GM19452 (cell line): ENCODE measurements at regions not wholly inside any gene's neighbourhood (a gene's known extent, or its start where the extent isn't known, plus 50 kb on each side); places are given as distances from the start of the nearest gene placed in this dataset.
A peak's percentile ranks its signal among the peaks of the same experiment; 100 is the strongest.
"Not testable (repeated sequence)": the region's sequence is repeated elsewhere in the genome, so short reads cannot be mapped to it uniquely, and the experiment has no call there.

Experiments
- ATAC-seq: cut with Tn5 transposase; IDR thresholded peaks from one replicate; pipeline ENCODE4 v1.9.1; 2021; ENCODE audit not compliant: unreplicated experiment

DNA sequence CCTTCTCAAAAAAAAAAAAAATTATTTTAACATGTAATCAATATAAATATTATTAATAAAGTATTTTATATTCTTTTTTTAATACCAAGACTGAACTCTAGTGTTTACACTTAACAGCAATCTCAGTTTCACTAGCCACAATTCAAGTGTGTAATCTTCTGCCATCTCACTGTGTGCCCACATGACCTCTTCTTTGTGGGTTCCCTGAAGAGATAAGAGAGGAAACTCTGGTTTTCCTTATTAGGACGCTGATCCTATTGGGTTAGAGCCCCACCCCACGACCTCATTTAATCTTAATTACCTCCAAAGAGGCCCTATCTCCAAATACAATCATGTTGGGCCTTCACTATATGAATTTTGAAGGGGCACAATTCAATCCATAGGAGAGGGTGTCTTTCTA is 177.6 kb downstream of the STK31 start:
- no peak for ATAC-seq

DNA sequence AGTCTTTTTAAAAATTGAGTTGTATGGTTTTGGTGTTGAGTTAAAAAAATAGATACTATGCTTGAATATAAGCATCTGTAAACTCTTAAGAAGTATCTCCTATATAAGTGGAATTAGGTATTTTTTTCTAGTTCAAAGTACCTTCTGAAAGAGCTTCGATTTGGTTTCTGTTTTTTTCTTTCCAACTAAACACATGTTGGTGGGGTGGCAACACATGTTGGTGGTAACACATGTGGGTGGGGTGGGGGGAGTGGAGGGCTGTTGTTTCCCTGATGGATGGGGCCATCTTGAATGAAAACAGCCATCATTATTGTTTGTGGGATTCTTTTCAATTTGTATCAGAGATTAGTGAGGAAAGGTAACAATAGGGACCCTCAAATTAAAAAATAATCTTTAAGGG is 178.9 kb downstream of the STK31 start:
- no peak for ATAC-seq

DNA sequence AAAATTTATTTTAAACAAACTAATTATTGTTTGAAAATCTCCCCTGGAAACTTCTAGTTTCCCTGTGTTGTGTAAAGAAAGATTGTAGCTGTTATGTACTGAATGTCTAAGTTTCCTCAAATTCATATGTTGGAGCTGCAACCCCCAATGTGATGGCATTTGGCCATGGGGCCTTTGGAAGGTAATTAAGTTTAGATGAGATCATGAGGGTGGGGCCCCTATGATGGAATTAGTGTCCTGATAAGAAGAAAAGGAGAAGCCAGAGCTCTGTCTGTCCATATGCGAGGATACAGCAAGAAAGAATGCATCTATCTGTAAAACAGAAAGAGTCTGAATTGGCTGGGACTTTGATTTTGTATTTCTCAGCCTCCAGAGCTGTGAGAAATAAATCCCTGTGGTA is 179.5 kb downstream of the STK31 start:
- ATAC-seq: no peak

DNA sequence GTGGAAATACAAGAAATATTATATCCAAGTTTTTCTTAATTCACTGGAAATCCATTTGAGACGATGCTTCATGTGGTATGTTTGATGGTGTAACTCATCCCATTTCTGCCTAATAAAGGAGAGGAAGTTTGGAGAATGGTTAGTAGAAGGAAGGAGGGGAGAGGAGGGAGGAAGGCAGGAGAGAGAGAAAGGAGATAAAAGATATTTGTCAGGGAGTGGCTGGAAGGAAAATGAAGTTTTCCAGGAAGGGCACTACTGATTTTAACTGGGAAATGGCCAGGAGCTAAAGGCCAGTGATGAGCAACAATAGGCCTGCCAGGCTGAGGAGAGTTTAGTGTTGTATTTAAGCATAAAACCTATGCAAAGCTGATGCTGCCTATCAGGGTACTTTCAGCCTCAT is 182.0 kb downstream of the STK31 start:
- no peak for ATAC-seq

DNA sequence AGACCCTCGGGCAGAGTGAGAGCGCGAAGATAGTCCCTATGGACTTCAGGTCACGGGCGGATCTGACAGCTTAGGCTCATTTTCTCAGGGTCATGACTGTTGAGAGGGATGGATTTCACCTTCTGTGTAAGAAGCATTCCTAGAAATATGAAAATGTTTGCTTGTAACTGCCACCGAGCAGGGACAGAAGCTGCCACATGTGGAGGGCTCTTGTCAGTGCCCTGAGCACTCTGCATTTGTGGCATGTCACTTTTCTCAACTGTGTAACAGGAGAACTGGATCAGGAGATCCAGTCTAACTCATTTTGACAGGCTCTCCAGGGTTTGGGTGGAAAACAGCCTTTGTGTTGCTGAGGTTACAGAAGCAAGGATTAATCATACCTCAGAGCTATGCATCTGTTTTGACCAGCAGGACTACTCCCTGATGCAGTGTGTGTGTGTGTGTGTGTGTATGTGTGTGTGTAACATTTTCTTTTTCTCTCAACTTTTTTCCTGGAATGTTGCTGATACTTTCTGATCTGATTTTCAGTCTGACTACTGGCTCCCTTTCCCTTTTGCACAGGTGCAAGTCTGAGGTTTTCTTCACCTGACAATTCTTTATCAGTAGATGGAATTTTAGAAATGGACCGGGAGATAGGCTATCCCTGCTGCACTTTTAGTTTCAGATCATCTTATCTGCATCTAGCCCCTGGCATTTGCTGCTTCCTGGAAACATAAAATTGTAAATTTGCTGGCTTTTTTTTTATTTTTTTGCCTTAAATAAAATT is 183.3 kb downstream of the STK31 start:
- no peak for ATAC-seq

DNA sequence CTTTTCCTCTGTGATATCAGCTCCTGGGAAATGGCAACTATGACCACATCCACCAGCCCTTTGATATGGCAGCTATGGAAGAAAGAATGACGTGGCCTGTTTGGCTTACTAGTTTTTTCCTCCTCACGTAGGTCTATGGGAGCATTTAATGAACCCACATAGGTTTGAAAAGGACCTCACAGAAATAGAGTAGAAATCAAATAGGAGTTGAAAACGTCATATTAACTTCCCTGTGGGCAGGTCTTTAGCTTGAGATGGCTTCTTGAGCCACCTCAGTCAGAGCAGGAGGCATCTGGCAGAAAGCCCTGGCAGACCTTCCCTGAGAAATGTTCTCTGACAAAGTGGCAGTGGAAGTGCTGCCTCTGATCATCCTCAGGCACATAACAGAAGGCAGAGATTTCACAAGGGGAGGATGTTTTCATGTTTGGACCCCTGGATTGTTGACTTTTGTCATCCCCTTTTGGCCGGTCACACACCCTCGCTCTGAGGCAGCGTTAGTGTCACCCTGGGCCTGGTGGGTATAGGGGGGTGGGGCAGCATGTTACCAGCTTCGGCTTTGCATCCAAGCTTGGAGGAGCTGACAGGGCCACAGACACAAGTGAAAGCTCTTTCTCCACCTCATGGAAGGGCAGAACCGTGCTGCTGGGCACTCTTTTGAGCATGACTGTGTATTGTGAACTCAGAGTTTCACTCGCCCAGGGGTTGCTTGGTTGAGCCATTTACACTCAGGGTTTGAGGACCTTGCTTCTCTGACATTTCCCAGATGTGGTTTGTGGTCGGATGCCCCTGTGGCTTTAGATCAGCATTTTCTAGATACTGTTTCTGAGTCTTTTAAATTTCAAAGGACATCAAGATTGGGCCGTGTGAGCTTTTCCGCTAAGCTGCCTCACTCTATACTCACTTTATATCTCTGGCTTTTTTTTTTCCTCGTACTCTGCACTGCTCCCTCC is 184.2 kb downstream of the STK31 start:
- ATAC-seq: peak; percentile 74

DNA sequence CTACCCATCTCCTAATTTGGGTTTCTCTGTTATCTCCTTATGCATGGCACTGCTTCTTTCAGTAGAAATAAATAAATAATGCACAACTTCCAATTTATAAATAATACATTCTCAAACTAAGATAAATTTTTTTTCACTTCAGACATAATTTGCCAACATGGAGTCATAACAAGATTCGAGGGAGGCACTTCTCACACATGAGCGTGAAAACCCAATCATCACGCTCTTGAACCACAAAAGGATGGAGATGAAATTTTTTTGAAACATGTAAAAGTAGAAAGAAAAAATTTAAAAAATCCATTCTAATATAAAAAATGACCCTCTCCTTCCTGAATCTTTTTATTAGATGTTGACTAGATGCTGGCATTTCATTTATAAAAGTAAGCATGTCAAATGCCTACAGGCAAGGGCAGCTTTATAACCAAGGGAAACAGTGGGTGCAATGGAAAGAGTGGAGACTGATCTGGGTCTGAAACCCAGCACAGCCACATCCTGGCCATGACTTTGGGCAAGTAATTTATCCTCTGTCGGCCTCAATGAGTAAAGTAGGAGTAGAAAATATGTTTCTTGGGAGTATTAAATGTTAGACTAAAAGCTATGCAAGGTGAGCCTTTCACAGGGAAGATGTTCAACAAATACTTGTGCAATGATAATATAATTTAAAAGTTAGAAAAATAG is 185.0 kb downstream of the STK31 start:
- ATAC-seq: no peak

DNA sequence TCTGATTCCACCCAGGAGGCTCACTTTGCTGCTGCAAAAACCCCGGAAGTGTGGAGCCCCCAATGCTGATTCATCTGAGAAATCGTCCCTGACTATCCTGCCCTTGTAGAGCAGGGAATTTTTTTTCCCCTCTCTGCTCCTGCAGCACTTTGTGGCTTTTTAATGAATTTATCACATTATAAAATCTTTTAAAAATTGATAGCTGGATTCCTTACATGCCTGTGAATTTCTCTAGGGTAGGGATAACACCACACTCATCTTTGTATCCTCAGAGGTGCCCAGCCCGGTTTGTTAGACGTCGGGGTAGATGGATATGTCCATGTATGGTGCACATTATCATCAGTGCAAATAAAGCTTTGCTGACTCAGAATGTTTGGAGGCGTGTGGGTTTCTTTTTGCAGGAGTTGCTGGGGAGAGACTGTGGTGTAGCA is 185.7 kb downstream of the STK31 start:
- ATAC-seq: no peak

DNA sequence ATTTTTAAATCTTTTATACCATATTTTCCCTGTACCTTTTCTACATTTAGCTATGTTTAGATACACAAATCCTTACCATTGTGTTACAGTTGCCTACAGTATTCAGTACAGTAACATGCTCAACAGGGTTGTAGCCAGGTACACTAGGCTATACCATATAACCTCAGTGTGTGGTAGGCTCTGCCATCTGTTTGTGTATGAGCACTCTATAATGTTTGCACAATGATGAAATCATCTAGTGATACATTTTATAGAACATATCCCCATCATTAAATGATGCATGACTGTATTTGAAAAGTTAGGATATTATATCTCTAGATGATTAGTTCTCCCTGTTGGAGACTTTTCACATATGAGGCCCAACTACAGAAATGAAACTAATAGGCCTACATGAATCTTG is 188.6 kb downstream of the STK31 start:
- no peak for ATAC-seq

DNA sequence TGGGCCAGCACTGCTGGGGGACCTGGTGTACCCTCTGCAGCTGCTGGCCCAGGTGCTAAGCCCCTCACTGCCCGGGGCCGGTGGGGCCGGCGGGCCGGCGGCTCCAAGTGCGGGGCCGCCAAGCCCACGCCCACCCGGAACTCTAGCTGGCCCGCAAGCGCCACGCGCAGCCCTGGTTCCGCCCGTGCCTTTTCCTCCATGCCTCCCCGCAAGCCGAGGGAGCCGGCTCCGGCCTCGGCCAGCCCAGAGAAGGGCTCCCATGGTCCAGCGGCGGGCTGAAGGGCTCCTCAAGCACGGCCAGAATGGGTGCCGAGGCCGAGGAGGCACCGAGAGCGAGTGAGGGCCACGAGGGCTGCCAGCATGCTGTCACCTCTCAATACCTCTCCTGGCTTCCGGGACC is 194.9 kb downstream of the STK31 start:
- not testable (repeated sequence) for ATAC-seq

DNA sequence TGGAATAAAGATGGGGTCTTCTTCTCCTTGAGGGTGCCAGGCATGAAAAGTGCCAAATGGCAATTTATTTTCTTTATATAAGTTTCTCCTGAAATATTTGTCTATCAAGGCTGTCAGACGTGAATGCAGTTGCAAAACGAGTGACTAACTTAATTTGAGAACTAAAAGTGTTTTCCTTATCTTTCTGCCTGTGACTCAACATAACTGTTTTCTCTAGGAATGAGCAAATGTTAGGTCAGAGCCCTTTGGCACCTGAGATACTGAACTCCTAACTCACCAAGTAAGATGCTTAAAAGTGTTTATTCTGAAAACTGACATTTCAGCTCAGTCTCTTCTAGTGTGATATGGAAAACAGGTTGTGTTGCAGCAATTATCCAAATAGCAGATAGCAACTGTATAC is 197.0 kb downstream of the STK31 start:
- no peak for ATAC-seq

DNA sequence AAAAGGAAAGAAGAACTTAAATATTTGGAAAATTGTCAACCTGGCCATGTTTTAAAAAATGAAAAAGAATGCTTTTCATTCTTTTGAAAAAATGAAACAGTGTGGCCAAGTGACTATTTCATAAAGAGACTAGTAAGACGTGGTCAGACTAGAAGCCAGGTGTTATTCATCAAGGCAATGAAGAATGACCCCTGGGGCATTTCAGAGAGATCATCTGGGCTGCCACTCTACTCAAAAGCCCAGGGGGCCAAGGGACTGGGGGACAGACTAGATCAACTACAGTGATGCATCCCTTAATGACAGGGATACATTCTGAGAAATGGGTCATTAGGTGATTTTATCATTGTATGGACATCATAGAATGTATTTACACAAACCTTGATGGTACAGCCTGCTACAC is 199.4 kb downstream of the STK31 start:
- ATAC-seq: no peak

DNA sequence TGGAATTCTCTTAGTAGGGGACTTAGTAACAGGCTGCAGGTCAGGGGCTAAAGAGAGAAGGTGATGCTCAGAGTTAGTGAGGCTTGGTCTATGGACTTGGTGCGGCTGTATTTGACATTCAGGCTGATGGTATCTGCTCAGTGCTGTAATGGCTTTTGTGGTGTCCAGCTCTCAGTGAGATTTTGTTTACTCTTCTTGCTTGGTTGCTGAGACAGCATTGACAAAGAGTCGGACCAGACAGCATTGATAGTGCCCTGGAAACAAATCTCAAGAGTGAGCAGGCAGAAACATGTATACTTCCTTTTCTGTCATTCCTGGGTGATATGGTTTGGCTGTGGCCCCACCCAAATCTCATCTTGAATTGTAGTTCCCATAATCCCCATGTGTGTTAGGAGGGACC is 202.0 kb downstream of the STK31 start:
- ATAC-seq: no peak

DNA sequence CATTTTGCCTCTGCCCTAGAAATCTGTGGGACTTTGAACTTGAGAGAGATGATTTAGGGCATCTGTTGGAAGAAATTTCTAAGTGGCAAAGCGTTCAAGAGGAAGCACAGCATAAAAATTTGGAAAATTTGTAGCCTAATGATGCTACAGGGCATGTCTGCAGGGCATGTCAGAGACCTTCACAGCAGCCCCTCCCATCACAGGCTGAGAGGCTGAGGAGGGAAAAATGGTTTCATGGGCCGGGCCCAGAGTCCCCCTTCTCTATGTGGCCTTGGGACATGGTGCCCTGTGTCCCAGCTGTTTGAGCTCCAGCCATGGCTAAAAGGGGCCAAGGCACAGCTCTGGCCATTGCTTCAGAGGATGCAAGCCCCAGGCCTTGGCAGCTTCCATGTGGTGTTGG is 203.0 kb downstream of the STK31 start:
- no peak for ATAC-seq

DNA sequence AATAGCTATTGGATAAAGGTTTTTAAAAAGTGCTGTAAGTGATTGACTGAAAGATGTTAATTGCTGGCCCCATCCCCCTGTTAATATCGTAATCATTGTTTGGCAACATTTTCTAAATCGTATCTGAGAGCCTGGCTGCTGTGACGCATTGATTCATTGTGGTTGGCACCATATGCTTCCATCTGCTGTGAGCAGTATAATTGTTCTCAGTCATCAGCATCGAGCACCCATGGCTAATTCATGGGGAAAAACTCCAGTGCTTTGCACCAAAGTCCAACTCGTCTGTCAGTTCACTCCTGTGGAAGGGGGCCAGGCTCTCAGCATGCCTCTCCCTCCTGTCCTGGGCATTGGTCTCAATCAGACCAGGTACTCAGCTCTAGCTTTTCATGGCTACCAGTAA is 205.2 kb downstream of the STK31 start:
- ATAC-seq: no peak

DNA sequence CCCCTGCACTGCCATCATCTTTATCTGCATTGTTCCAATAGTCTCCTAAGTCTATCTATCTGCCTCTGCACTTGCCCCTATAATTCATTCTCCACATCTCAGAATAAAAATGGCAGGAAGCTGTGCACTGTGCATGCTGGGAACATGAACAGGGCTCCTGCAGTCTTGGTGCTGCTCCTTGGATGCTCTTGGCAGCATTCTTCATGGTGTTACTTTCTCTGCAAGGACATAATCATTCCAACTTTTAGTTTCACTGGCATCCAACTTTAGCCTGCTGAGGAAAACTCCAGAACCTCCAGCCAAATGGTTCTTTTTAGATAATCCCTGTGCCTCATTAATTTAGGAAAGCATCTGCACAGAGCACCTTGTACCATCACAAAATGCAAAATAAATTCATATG is 208.3 kb downstream of the STK31 start:
- ATAC-seq: no peak

DNA sequence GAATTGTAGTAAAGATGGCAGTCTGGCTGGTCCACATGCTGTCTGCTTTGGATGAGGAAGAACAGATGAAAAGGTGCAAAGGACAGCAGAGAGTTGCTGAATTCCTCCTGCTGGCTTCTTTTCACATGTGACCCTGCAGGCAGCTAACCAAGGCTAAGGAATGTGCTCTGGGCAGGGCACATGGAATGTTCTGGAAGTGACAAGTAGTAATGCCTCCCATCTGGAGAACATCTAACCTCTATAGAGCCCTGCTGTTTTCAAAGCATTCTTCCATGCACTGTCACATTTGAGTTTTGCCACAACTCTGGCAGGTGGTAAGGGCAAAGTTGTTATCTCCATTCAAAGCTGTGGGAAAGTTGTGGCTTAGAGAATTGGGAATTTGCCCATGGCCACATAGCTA is 208.8 kb downstream of the STK31 start:
- no peak for ATAC-seq

DNA sequence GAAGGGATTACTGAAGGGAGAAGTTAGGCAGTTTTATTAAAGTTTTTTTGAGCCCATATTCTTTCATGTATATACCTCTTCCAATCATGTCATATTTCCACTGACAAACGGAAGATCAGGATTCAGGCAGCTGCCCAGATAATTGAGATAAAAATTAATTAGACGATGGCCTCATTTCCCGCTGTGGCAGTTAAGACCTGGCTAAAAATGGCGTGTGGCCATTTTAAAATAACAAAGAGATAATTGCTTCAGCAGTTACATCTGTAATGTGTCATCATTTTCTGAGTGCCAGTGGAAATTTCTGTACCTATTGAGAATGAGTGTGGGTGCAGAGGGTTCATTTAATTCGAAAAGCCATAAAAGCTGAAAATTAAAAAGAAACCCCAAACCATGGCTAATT is 215.1 kb downstream of the STK31 start:
- no peak for ATAC-seq

DNA sequence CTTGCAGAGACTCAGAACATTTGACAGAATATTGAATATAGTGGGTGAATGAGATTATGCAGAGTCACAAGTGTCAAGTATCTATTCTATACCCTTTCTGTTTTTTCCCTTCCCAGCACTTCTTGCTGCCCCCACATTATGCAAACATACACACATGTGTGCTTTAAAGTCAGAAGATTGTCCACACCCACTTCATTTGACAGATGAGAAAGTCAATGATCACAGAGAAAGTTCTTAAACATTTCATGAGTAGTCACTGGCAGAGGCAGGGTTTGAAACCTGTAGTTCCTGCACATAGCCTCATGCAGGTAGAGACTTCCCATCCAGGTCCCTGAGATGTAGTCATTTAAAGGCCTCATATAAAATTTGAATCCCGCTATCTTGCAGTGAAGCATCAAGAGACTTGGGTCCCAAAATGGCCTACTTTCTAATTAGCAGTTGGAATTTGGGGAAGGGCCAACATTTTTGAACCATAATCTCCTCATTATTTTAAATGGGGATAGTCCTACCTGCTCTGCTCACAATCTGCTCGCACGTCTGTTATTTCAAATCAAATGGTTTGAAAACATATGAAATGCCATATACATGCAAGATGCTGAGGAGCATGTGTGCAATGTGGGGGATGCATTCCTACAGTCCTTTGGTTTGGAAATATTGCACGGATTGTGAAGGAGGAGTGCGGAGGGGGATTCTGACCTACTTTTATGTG is 217.8 kb downstream of the STK31 start:
- ATAC-seq: no peak

DNA sequence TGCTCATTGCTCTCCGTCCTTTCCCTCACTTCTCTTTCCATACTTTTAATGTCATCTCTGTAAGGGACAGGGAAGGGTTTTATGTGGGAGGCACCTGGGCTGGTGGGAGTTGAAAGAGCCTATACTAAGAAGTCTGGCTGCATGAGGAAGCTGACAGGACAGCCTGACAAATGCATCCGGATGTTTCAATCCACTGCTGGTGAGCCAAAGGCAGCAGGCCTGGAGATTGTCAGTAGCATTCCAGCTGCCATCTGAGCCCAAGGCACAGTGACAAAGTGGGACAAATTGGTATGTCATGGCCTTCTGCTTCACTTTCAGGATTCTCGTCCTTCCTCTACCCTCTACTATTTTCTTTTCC is 218.4 kb downstream of the STK31 start:
- ATAC-seq: no peak

DNA sequence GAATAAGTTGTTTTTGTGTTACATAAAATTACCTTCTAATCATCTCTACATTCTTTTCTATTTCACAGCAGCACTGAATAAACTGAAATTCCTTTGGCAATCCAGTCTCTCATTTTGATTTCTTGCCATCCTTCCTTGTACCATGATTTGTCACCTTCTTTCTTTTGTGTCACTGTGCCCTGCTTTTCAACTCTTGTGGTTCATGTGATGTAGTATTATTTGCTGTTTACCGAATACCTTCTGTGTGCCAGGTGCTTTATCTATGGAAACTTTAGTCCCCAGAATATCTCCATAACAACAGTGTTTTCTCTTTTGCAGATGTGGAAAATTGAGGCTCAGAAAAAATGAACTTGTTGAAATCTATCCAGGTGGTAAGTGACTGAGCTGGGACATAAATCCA is 220.3 kb downstream of the STK31 start:
- no peak for ATAC-seq
